ENCODE measurements at regions not wholly inside any gene's neighbourhood (a gene's known extent, or its start where the extent isn't known, plus 50 kb on each side); places are given as distances from the start of the nearest gene placed in this dataset.
A peak's percentile ranks its signal among the peaks of the same experiment; 100 is the strongest.

GRCh38 chr4:79048878-79049277 is 109.6 kb upstream of the PAQR3 start:
- CTCF ChIA-PET: no interaction called here
- TF ChIP-seq BHLHE40 (IDR thresholded peaks at IDR 0.05; ENCODE audit: borderline replicate concordance): no peak
- TF ChIP-seq NFRKB (IDR thresholded peaks at IDR 0.05): no peak
- no peak for TF ChIP-seq HDGF (IDR thresholded peaks at IDR 0.05; ENCODE audit: borderline replicate concordance)
- no peak for TF ChIP-seq FOXK2 (IDR thresholded peaks at IDR 0.05)
- no peak for TF ChIP-seq SP1 (IDR thresholded peaks at IDR 0.05)
- no peak for TF ChIP-seq CTBP1 (IDR thresholded peaks at IDR 0.05; ENCODE audit: borderline replicate concordance)
- TF ChIP-seq SUZ12 (IDR thresholded peaks at IDR 0.05): no peak
- TF ChIP-seq FOXM1 (IDR thresholded peaks at IDR 0.05; ENCODE audit: borderline replicate concordance): no peak
- no peak for TF ChIP-seq ELF4 (IDR thresholded peaks at IDR 0.05)
- TF ChIP-seq FOXA1 (IDR thresholded peaks at IDR 0.05): no peak
- no peak for TF ChIP-seq ARNT (IDR thresholded peaks at IDR 0.05)
- no peak for TF ChIP-seq LEF1 (IDR thresholded peaks at IDR 0.05; ENCODE audit: borderline replicate concordance)
- TF ChIP-seq TARDBP (IDR thresholded peaks at IDR 0.05): no peak
- POLR2A ChIA-PET: no interaction called here
- DNase-seq (ENCODE audit: extremely low spot score): no peak

- DNase-seq (ENCODE audit: extremely low spot score): no peak
- ChIA-PET POLR2A (no interaction called here), CTCF (no interaction called here)
- no peak for TF ChIP-seq ZNF384 (IDR thresholded peaks at IDR 0.05)
- no peak for TF ChIP-seq TARDBP (IDR thresholded peaks at IDR 0.05)
- no peak for TF ChIP-seq BHLHE40 (IDR thresholded peaks at IDR 0.05; ENCODE audit: borderline replicate concordance)
- no peak for TF ChIP-seq SUZ12 (IDR thresholded peaks at IDR 0.05)
- TF ChIP-seq PKNOX1 (IDR thresholded peaks at IDR 0.05): no peak
- TF ChIP-seq SP1 (IDR thresholded peaks at IDR 0.05): no peak
- no peak for TF ChIP-seq ELF4 (IDR thresholded peaks at IDR 0.05)
- TF ChIP-seq LEF1 (IDR thresholded peaks at IDR 0.05; ENCODE audit: borderline replicate concordance): no peak
- TF ChIP-seq HDGF (IDR thresholded peaks at IDR 0.05; ENCODE audit: borderline replicate concordance): no peak
- TF ChIP-seq L3MBTL2 (conservative IDR thresholded peaks at IDR 0.05): no peak
- no peak for TF ChIP-seq ARNT (IDR thresholded peaks at IDR 0.05)
- TF ChIP-seq FOXK2 (IDR thresholded peaks at IDR 0.05): no peak
These were observed 108.1 kb upstream of the PAQR3 start for GRCh38 chr4:79047316-79047715.

GRCh38 chr4:79046016-79046592 is 106.9 kb upstream of the PAQR3 start:
- CTCF ChIA-PET: no interaction called here
- POLR2A ChIA-PET: no interaction called here
- no peak for DNase-seq (ENCODE audit: extremely low spot score)
- TF ChIP-seq CTBP1 (IDR thresholded peaks at IDR 0.05; ENCODE audit: borderline replicate concordance) (no peak), FOXK2 (IDR thresholded peaks at IDR 0.05) (no peak), SUZ12 (IDR thresholded peaks at IDR 0.05) (no peak), TARDBP (IDR thresholded peaks at IDR 0.05) (no peak), FOXA1 (IDR thresholded peaks at IDR 0.05) (no peak), NFRKB (IDR thresholded peaks at IDR 0.05) (no peak), ARNT (IDR thresholded peaks at IDR 0.05) (no peak), LEF1 (IDR thresholded peaks at IDR 0.05; ENCODE audit: borderline replicate concordance) (no peak), SP1 (IDR thresholded peaks at IDR 0.05) (no peak), PKNOX1 (IDR thresholded peaks at IDR 0.05) (no peak), FOXM1 (IDR thresholded peaks at IDR 0.05; ENCODE audit: borderline replicate concordance) (no peak), BHLHE40 (IDR thresholded peaks at IDR 0.05; ENCODE audit: borderline replicate concordance) (no peak), HDGF (IDR thresholded peaks at IDR 0.05; ENCODE audit: borderline replicate concordance) (no peak), ZNF384 (IDR thresholded peaks at IDR 0.05) (no peak), ELF4 (IDR thresholded peaks at IDR 0.05) (no peak), L3MBTL2 (conservative IDR thresholded peaks at IDR 0.05) (no peak)

- no peak for DNase-seq (ENCODE audit: extremely low spot score)
- POLR2A ChIA-PET: no interaction called here
- TF ChIP-seq FOXA1 (IDR thresholded peaks at IDR 0.05) (no peak), LEF1 (IDR thresholded peaks at IDR 0.05; ENCODE audit: borderline replicate concordance) (no peak), TARDBP (IDR thresholded peaks at IDR 0.05) (no peak), FOXM1 (IDR thresholded peaks at IDR 0.05; ENCODE audit: borderline replicate concordance) (no peak), HDGF (IDR thresholded peaks at IDR 0.05; ENCODE audit: borderline replicate concordance) (no peak), BHLHE40 (IDR thresholded peaks at IDR 0.05; ENCODE audit: borderline replicate concordance) (no peak), FOXK2 (IDR thresholded peaks at IDR 0.05) (no peak), SUZ12 (IDR thresholded peaks at IDR 0.05) (no peak), PKNOX1 (IDR thresholded peaks at IDR 0.05) (no peak), ARNT (IDR thresholded peaks at IDR 0.05) (no peak), L3MBTL2 (conservative IDR thresholded peaks at IDR 0.05) (no peak), SP1 (IDR thresholded peaks at IDR 0.05) (no peak)
- CTCF ChIA-PET: no interaction called here
These were observed 105.0 kb upstream of the PAQR3 start for GRCh38 chr4:79044141-79044659.

GRCh38 chr4:79043138-79043537 is 103.9 kb upstream of the PAQR3 start:
- ChIA-PET CTCF (no interaction called here), POLR2A (no interaction called here)
- TF ChIP-seq FOXK2 (IDR thresholded peaks at IDR 0.05) (no peak), FOXA1 (IDR thresholded peaks at IDR 0.05) (no peak), LEF1 (IDR thresholded peaks at IDR 0.05; ENCODE audit: borderline replicate concordance) (no peak), TARDBP (IDR thresholded peaks at IDR 0.05) (no peak)
- DNase-seq (ENCODE audit: extremely low spot score): no peak

- POLR2A ChIA-PET: no interaction called here
- CTCF ChIA-PET: no interaction called here
- TF ChIP-seq CTBP1 (IDR thresholded peaks at IDR 0.05; ENCODE audit: borderline replicate concordance): no peak
- no peak for TF ChIP-seq FOXK2 (IDR thresholded peaks at IDR 0.05)
- TF ChIP-seq TARDBP (IDR thresholded peaks at IDR 0.05): no peak
- TF ChIP-seq L3MBTL2 (conservative IDR thresholded peaks at IDR 0.05): no peak
- no peak for TF ChIP-seq ZNF384 (IDR thresholded peaks at IDR 0.05)
- TF ChIP-seq SUZ12 (IDR thresholded peaks at IDR 0.05): no peak
- TF ChIP-seq BHLHE40 (IDR thresholded peaks at IDR 0.05; ENCODE audit: borderline replicate concordance): no peak
- peak; percentile 24 for DNase-seq (ENCODE audit: extremely low spot score)
These were observed 102.9 kb upstream of the PAQR3 start for GRCh38 chr4:79042079-79042674.
